K562 (cell line): ENCODE measurements at regions not wholly inside any gene's neighbourhood (a gene's known extent, or its start where the extent isn't known, plus 50 kb on each side); places are given as distances from the start of the nearest gene placed in this dataset.

Experiments used
- ATF1 ChIP-seq, 2 experiments: fragments of 450-650 bp in 1 of 2; IDR thresholded peaks; 2 replicates each; pipeline ENCODE4 v1.6.1; 2016; ENCODE audit warnings: missing compliant biosample characterization in 1 of 2, missing genetic modification characterization in 1 of 2
- CTCF ChIP-seq, 3 experiments: IDR thresholded peaks in 2 of 3; conservative IDR thresholded peaks in 1 of 3; 2 replicates each; pipeline ENCODE4 v1.5.1; 2011 to 2012; ENCODE audit warnings: low read length in 3 of 3, mild to moderate bottlenecking in 3 of 3, control low read depth in 2 of 3, improper control_type of control experiment in 1 of 3, inconsistent platforms in 1 of 3, low read depth in 1 of 3, mixed read lengths in 1 of 3, moderate library complexity in 1 of 3; ENCODE audit not compliant: insufficient read depth in 2 of 3
- DMBX1 ChIP-seq: fragments of 250-450 bp; sonication (Bioruptor Pico); IDR thresholded peaks from 2 replicates; pipeline ENCODE4 v1.8.0; 2022; ENCODE audit warnings: inconsistent platforms, mild to moderate bottlenecking, moderate library complexity, borderline replicate concordance
- FOSL1 ChIP-seq: fragments of 200-800 bp; sonication (Bioruptor generic); conservative IDR thresholded peaks from 2 replicates; pipeline ENCODE4 v1.6.1; 2016; ENCODE audit warnings: missing genetic modification characterization, missing compliant biosample characterization
- HDAC6 ChIP-seq: IDR thresholded peaks from 2 replicates; pipeline ENCODE4 v1.6.1; 2012; ENCODE audit warnings: low read depth, mild to moderate bottlenecking, control low read depth, inconsistent platforms, low read length, moderate library complexity
- NR3C1 ChIP-seq: sonication (generic); formaldehyde crosslinking; IDR thresholded peaks from 2 replicates; pipeline ENCODE4 v1.8.1; 2022; ENCODE audit warnings: missing genetic modification reagents
- POLR2A ChIP-seq: fragments of 450-650 bp; conservative IDR thresholded peaks from 2 replicates; pipeline ENCODE4 v1.6.1; 2016
- RBBP5 ChIP-seq: fragments of 200-600 bp; sonication (generic); IDR thresholded peaks from 2 replicates; pipeline ENCODE4 v1.6.1; 2012; ENCODE audit warnings: borderline replicate concordance, mild to moderate bottlenecking, low read length, control low read depth, inconsistent platforms; ENCODE audit not compliant: insufficient read depth, poor library complexity, severe bottlenecking
- SPI1 ChIP-seq: IDR thresholded peaks from 2 replicates; pipeline ENCODE4 v1.6.1; 2011; ENCODE audit warnings: low read depth, low read length, control low read depth, borderline replicate concordance
- THRB ChIP-seq: fragments of 450-650 bp; formaldehyde crosslinking; conservative IDR thresholded peaks from 2 replicates; pipeline ENCODE4 v1.4.0; 2022; ENCODE audit warnings: mild to moderate bottlenecking, missing genetic modification characterization
- TRIM28 ChIP-seq: fragments of 450-650 bp; IDR thresholded peaks from 2 replicates; pipeline ENCODE4 v1.6.1; 2017

- TF ChIP-seq THRB (CRISPR knock-in tag) (no peak), ATF1 (CRISPR knock-in tag; IDR thresholded peaks at IDR 0.05) (no peak), ATF1 (tag; IDR thresholded peaks at IDR 0.05) (no peak), RBBP5 (no peak), FOSL1 (tag) (no peak), SPI1 (no peak), CTCF (IDR thresholded peaks at IDR 0.05 in 2 of 3, conservative IDR thresholded peaks at IDR 0.05 in 1 of 3; ENCODE audit: insufficient read depth in 2 of 3, low read depth in 1 of 3, low read length in 3 of 3) (no peak), DMBX1 (CRISPR knock-in tag) (no peak), HDAC6 (no peak), NR3C1 (no peak), POLR2A (no peak), TRIM28 (no peak)
These were observed 1512.0 kb upstream of the PRMT6 start for GRCh38 chr1:105544475-105544874.
